GM23338 (cell line): ENCODE measurements at regions not wholly inside any gene's neighbourhood (a gene's known extent, or its start where the extent isn't known, plus 50 kb on each side); places are given as distances from the start of the nearest gene placed in this dataset.

Experiments used
- CREB1 ChIP-seq: fragments of 250-450 bp; sonication (Bioruptor Pico); IDR thresholded peaks from 2 replicates; pipeline ENCODE4 v1.5.0; 2020; ENCODE audit warnings: low read depth, mild to moderate bottlenecking, moderate library complexity
- EZH2 ChIP-seq: fragments of 200-600 bp; sonication (generic); IDR thresholded peaks from one replicate; pipeline ENCODE4 v1.8.0; 2017; ENCODE audit warnings: antibody characterized with exemption, mild to moderate bottlenecking, low read depth; ENCODE audit not compliant: unreplicated experiment
- EZH2phosphoT487 ChIP-seq: fragments of 200-600 bp; sonication (generic); IDR thresholded peaks from one replicate; pipeline ENCODE4 v1.8.1; 2018; ENCODE audit warnings: antibody characterized with exemption; ENCODE audit not compliant: unreplicated experiment
- JUNB ChIP-seq: IDR thresholded peaks from one replicate; pipeline ENCODE4 v1.6.1; 2016; ENCODE audit warnings: antibody characterized with exemption; ENCODE audit not compliant: unreplicated experiment
- POLR2AphosphoS5 ChIP-seq: IDR thresholded peaks from 2 replicates; pipeline ENCODE4 v1.6.1; 2016; ENCODE audit warnings: antibody characterized with exemption, low read depth
- TF ChIP-seq, protein P1 (sequence below), 2 experiments: fragments of 200-600 bp in 1 of 2; sonication (generic) in 1 of 2; conservative IDR thresholded peaks; 2 replicates each; pipeline versions ENCODE4 v1.5.1 to v1.6.1; 2016 to 2017; ENCODE audit warnings: antibody characterized with exemption in 2 of 2, low read depth in 2 of 2, mild to moderate bottlenecking in 2 of 2, moderate library complexity in 1 of 2

DNA sequence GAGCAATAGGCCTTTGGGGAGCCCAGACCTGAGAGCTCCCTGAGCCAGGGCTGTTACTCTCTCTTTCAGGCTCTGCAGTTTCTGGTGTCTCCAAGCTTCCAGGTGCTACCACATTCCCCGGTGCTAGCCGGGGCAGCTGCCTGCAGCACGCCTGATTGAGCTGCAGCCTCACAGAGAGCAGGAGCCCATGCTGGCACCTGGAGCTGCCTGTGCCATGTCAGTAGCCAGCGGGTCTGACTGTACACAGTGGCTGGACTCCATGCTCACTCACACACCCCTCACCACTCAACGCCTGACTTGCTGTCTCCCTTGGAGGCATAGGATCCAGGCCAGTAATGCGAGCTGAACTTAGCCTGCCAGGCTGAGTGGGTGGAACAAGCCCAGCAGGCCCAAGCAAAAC, 800.4 kb upstream of the AGA start:
- TF ChIP-seq, protein P1, sequence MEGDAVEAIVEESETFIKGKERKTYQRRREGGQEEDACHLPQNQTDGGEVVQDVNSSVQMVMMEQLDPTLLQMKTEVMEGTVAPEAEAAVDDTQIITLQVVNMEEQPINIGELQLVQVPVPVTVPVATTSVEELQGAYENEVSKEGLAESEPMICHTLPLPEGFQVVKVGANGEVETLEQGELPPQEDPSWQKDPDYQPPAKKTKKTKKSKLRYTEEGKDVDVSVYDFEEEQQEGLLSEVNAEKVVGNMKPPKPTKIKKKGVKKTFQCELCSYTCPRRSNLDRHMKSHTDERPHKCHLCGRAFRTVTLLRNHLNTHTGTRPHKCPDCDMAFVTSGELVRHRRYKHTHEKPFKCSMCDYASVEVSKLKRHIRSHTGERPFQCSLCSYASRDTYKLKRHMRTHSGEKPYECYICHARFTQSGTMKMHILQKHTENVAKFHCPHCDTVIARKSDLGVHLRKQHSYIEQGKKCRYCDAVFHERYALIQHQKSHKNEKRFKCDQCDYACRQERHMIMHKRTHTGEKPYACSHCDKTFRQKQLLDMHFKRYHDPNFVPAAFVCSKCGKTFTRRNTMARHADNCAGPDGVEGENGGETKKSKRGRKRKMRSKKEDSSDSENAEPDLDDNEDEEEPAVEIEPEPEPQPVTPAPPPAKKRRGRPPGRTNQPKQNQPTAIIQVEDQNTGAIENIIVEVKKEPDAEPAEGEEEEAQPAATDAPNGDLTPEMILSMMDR (conservative IDR thresholded peaks at IDR 0.05; ENCODE audit: low read depth in 2 of 2), result no peak
- TF ChIP-seq EZH2 (no peak), JUNB (no peak), EZH2phosphoT487 (no peak), CREB1 (no peak), POLR2AphosphoS5 (no peak)
